ENCODE measurements at regions not wholly inside any gene's neighbourhood (a gene's known extent, or its start where the extent isn't known, plus 50 kb on each side); places are given as distances from the start of the nearest gene placed in this dataset.

DNA sequence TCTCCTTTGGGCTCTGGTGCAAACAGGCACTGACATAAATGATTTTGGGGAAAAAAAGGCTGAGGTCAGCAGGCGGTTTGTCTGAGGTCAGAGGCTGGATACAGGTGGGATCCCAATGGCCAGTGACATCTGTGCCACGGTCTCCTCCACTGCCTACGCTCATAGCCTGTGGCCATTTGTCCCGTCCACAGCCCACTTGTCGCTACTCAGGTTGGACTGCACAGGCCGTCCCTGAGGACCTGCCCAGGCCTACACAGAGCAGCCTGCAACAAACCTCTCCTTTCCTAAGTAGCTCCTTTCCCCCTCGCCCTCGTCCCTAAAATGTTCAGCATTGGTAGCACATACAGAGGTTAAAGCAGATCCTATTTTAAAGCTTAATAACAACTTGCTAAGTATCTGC is 150.7 kb downstream of the ZBTB18 start:
- no peak for TF ChIP-seq ZNF580 (tag by site-specific recombination; IDR thresholded peaks at IDR 0.05)
- no peak for TF ChIP-seq ZNF621 (tag by site-specific recombination; IDR thresholded peaks at IDR 0.05)
- TF ChIP-seq ZEB2 (tag by site-specific recombination; IDR thresholded peaks at IDR 0.05) = no peak
- no peak for TF ChIP-seq ZNF112 (tag by site-specific recombination; IDR thresholded peaks at IDR 0.05)
- no peak for TF ChIP-seq ZBTB7A (tag by site-specific recombination; IDR thresholded peaks at IDR 0.05; ENCODE audit: low read depth)
- TF ChIP-seq CTCF (tag by site-specific recombination; IDR thresholded peaks at IDR 0.05) = no peak
- no peak for TF ChIP-seq ZNF785 (tag by site-specific recombination; IDR thresholded peaks at IDR 0.05)
- no peak for TF ChIP-seq ZNF23 (tag by site-specific recombination; IDR thresholded peaks at IDR 0.05; ENCODE audit: borderline replicate concordance)
- no peak for TF ChIP-seq ZBTB11 (tag by site-specific recombination; conservative IDR thresholded peaks at IDR 0.05; ENCODE audit: low read depth)
